GM19463 (cell line): ENCODE measurements at regions not wholly inside any gene's neighbourhood (a gene's known extent, or its start where the extent isn't known, plus 50 kb on each side); places are given as distances from the start of the nearest gene placed in this dataset.

ENCODE experiments used
- ATAC-seq: cut with Tn5 transposase; IDR thresholded peaks from one replicate; pipeline ENCODE4 v1.9.1; 2021; ENCODE audit warnings: mild to moderate bottlenecking, moderate library complexity; ENCODE audit not compliant: unreplicated experiment

- no peak for ATAC-seq
Observed at GRCh38 chr3:14286887-14287500, 108.4 kb downstream of the LSM3 start.

DNA sequence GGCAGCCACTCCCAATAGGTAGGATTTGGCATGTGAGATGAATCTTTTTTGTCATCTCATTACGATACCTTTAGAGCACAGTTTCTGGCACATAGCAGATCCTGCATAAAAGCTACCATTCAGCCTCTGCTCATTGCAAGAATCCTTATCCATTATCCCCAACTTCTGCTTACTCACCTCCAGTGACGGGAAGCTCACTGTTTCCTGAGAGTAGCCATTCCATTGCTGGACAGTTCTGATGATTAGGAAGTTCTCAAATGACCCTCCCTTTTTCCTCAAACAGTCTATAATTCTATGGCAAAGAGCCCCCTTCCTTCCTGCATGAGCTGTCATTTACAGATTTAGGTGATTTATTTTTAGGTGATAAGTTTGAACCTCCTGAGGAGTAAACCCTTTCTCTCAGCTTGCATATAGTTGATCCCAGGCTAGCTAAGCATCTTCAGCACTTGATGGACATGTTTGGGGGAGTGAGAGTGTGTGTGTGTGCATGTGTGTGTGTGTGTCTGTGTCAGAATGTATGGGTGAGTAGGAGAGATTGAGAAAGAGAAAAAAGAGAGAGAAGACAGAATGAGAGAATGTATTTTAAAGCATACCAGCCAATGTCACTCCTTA is 109.7 kb downstream of the LSM3 start:
- ATAC-seq, result no peak

- ATAC-seq, result no peak
Observed at GRCh38 chr3:14288833-14289451, 110.3 kb downstream of the LSM3 start.

DNA sequence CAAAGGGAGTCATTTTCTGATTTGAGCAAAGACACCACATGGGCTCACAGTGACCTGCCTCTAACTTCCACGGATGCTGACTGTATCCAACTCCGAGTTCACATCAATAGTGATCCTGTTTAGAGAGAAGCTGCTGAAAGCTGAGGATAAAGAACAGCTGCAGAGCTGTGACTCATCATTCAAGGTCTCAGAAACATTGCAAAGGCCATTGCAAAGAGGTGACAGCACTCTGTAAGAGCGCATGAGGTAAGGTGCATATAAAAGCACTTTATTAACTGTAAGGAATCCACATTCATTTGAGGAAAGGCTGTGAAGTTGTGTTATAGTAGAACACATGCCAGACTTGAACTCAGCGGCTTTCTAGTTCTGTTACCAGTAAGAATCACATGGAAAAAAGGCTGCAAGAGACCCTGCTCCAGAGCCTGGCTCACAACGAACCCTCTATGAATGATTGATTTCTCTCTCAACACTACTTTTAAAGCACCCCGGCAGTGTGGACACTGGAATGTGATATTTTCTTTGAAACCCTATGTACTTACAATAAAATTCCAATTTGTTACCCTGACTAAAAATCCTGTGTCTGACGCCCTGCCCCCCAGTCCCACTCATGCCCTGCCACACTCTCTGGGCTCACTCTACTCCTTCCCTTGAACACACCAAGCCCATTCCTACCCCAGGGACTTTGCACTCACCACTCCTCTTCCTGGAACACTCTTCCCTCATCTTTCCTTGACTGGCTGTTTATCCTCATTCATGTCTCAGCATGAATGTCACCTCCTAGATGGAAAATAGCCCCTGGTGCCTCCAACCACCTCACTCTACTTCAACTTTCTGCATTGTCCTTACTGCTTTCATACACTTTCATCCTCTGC is 111.2 kb downstream of the LSM3 start:
- no peak for ATAC-seq

DNA sequence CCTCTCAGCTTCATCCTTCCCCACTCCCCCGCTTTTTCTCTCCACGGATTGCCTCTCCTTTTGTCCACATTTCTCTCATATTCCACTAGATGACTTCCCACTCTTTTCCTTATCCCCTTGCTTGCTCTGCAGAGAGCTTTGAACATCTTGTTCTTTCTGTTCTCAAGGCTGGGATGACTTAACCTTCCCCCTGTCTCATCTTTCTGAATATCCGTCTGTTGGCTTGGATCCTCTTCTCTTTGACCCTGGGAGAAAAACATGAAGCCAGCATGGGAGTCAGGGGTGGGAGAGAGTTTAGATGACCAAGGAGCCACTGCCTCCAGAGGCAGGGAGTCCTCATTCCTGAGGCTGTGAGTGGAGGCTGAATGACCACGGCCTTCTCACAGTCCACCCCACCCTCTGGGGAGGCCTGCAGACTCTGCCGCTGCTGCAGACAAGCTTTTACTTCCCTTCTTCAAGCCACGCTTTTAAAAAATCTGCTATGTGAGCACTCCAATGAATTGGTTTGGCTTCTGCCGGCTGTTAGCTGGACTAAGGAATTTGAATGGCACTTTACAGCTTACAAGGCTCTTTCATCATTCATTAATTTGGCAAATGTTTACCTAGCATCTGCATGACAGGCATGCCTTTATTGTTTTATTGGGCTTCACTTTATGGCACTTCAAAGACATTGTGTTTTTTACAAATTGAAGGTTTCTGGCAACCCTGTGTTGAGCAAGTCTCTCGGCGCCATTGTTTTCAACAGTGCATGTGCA is 111.6 kb upstream of the SLC6A6 start:
- ATAC-seq, result no peak

DNA sequence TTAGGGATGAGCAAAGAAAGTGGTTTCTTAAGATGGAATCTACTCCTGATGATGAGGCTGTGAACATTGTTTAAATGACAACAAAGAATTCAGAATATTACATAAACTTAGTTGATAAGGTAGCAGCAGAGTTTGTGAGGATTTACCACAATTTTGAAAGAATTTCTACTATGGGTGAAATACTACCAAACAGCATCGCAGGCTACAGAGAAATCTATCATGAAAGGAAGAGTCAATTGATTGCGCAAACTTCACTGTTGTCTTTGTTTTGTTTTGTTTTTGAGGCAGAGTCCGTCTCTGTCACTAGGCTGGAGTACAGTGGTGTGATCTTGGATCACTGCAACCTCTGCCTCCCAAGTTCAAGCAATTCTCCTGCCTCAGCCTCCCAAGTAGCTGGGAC is 107.4 kb upstream of the SLC6A6 start:
- ATAC-seq, result no peak

DNA sequence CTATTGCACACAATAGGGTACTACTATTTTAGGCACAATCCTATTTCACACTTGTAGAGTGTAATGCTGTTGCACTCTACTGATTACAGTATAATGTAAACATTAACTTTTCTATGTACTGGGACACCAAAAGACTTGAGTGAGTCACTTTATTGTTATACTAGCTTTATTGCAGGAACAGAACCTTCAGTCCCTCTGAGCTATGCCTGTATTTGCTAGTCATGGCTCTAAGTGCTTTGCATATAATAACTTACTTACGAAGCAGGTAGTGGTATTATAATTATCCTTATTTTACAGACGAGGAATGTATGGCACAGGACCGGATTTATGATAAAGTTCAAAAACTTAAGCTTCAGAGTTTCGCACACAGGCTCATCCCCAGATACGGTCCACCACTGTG is 106.6 kb upstream of the SLC6A6 start:
- ATAC-seq, result no peak

- ATAC-seq, result no peak
Observed at GRCh38 chr3:14297305-14297704, 105.1 kb upstream of the SLC6A6 start.

DNA sequence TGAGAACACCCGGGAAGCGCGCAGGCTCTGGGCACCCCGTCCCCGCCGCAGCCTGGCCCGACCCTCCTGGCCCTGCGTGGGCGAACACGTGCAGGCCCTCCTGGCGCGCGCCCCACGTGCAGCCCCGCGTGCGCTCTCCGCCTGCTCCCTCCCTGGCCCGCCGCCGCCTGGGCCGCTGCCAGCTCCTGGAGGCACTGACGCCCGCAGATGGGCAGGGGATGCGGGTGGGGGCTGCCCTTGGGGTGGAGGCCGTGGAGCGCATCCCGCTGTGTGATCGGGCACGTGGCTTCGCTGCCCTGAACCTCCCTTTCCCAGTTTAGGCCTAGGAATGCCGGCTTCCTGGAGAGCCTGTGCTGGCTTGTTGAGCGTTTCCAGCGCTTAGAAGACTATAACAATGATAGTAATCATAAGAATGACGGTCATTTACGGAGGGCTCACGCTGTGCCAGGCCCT is 104.6 kb upstream of the SLC6A6 start:
- no peak for ATAC-seq

- no peak for ATAC-seq
Observed at GRCh38 chr3:14298442-14298841, 104.0 kb upstream of the SLC6A6 start.

- ATAC-seq, result no peak
Observed at GRCh38 chr3:14298991-14299555, 103.3 kb upstream of the SLC6A6 start.

DNA sequence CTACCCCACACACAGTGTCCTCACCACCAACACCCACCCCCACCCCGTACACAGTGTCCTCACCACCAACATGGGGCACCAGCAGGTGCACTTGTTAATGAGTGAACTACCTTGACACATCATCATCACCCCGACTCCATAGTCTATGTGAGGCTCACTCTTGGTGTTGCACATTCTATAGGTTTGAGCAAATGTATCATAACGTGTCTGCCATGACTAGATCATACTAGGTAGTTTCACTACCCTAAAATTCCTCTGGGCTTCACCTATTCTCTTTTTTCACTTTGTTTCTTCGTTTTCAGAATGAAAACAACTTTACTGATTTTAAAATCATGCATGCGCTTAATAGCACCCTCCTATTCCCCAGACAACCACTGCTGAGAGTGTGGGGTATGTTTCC is 102.6 kb upstream of the SLC6A6 start:
- no peak for ATAC-seq

DNA sequence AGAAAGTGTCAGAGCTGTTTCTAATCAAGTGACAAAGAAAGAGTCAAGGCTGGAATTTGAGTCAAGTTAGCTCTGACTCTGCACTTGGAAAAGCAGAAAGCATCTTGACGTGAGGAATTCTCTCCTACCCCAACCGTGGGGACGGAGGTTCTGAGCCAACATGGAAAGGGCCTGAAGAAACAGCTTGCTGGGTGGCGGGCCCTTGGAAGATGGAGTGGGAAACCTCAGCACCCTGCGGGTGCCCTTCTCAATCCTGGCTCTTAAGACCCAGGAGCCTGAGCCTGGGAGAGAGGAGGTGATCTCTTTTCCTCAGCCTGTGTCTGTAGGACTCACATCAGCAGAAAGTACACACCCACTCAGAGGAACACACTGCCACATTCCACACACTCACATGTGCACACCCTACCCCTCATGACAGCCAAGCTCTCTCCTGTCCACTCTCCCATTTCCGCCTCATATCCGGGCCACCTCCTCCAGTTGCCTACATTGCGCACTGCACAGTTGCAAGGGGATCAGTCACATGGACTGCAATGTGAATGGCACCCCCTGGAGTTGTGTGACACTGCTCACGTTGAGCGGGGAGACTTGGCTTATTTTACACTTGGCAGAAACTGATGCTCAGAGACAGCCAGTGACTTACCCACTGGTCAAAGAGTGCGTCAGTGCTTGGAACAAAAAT is 101.5 kb upstream of the SLC6A6 start:
- ATAC-seq, result no peak

- no peak for ATAC-seq
Observed at GRCh38 chr3:14301558-14301957, 100.8 kb upstream of the SLC6A6 start.

- ATAC-seq, result no peak
Observed at GRCh38 chr3:14303336-14304100, 98.9 kb upstream of the SLC6A6 start.

- no peak for ATAC-seq
Observed at GRCh38 chr3:14304101-14305045, 98.0 kb upstream of the SLC6A6 start.

GRCh38 chr3:14305324-14305723 is 97.1 kb upstream of the SLC6A6 start:
- no peak for ATAC-seq

DNA sequence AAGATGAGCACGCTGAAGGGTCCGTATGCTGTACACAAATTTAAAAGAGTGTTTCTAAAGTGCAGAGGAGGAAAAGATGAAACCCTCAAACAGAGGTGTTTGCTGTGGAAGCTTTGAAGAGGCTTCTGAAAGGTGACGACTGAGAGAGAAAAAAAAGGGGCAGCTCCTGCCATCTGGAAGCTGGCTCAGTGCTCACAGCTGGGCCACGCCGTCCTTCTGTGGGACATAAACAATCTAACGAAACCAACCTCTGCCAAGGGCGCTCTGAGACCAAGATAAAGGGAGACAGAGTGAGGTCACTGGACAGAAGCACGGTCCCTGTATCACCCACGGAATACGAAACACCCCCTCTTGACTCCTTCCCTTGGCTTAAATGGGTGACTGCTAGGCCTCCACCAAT is 96.3 kb upstream of the SLC6A6 start:
- ATAC-seq, result no peak
